GM18861 (cell line): ENCODE measurements at regions not wholly inside any gene's neighbourhood (a gene's known extent, or its start where the extent isn't known, plus 50 kb on each side); places are given as distances from the start of the nearest gene placed in this dataset.

ENCODE experiments used
- ATAC-seq: cut with Tn5 transposase; IDR thresholded peaks from one replicate; pipeline ENCODE4 v1.9.1; 2021; ENCODE audit not compliant: unreplicated experiment

DNA sequence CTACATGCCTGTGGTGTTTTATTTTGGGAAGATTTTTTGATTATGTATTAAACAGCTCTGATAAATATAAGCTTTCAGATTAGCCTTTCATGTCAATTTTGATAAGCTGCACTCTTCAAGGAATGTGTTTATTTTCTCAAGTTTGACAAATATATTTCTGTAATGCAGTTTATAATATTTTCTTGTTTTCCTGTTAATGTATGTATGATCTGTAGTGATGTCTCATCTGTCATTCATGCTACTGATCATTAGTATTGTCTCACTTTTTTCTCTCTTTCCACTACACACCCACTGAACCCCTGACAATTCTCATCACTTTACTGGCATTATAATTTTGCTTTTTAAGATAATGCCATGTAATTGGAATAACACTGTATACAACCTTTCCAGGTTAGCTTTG is 100.9 kb downstream of the TMEM18 start:
- ATAC-seq = no peak

GRCh38 chr2:575727-576236 is 101.4 kb downstream of the TMEM18 start:
- no peak for ATAC-seq

DNA sequence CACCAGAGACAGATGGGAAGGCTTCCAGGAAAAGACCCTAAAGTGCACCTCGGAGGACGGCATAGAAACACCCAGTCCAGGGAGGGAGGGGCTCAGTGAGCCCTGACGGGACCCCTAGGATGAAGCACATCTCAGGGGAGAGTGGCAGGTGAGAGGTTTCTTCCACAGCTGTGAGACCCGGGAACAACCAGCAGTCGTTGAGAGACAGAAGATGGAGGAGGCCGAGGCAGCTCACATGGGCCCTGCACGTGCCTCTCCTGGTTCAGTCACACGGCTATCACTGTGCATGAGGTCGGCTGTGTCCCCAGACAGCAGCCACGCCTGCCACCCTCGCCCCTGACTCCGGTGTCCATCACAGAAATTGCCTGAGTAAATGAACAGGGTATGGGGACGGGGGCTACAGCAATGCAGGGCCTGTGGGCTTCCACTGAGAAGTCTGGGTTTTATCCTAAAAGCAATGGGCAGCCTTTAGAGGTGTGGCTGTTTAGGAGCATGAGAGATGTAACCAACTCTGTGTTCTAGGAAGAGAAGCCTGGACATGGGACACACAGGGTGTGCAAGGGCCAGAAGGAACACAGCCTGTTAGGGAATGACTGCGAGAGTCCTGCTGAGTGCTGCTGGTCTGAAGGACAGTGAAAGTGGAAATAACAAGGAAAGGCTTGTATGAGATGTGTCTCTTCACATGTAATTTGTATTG is 102.0 kb downstream of the TMEM18 start:
- no peak for ATAC-seq

- no peak for ATAC-seq
These were observed 103.3 kb downstream of the TMEM18 start for GRCh38 chr2:573805-574392.

DNA sequence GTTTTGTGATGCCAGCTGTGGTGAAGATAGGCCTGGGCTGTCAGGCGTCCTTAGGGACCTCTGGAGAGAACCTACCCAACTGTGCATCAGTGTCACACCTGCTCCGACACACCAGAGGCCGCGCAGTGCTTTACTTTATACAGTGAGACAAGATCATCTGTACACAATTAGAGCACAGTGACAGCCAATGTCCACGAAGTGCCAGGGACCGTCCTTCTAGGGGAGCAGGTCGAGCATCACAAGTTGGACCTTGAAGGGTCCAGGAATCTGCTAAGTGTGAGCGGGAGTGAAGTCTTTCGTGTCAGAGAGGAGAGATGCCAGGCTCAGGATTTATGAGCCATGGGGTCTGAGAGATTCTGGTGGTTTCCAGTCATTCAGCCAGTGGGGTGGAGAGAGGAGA is 104.2 kb downstream of the TMEM18 start:
- ATAC-seq = no peak

DNA sequence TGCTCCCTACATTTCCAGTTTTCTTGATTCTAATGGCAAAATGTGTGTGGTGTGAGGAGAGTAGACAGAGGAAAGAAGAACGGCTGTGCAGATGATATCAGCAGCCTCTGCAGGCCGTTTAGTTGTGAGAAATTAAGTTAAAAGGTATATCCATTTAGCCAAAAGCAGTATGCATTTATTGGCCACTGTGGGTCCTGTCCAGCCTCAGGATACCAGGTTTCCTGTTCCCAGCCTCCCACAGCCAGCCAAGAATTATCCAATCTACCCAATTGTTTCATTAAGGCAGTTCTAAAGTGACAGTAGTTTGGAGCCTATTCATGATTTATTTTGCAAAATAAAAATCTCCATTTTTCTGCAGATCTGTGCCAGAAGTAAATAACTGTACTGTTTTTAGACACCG is 107.5 kb downstream of the TMEM18 start:
- ATAC-seq = no peak

GRCh38 chr2:568639-569235 is 108.5 kb downstream of the TMEM18 start:
- no peak for ATAC-seq

DNA sequence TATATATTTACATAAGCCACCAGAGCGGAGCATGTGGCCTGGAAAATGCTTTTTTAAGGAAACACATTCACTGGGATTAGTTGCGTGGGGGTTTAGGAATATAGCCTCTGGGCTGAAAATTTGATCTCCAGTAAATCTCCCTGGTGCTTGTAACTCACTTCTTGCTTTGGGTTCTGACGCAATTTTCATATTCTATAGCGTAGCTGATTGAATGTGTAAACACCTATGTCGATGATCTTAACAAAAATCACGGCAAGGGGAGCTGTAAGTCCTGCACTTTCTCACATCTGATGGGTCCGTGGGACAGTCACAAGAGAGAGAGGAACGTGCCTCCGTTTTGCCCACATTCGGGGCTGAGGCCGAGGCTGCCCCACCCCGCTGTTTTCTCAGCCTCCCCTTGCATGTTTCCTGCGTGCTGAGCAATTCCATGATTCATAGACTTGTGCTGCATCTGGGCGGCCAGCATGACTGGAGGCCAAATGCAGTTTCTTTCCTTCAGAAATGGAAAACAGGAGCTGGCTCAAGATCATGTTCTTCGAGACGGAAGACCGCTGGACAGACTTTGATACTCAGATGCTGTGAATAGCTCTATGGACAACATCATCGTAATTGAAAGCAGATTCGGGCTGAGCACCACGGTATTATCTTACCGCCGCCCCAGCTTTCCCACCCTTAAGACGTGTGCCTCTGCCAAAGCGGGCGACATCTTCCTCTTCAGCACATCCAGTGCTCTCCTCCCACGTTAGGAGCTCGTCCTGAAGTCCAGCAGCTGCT is 109.2 kb downstream of the TMEM18 start:
- no peak for ATAC-seq

GRCh38 chr2:567496-567864 is 109.7 kb downstream of the TMEM18 start:
- ATAC-seq = no peak

DNA sequence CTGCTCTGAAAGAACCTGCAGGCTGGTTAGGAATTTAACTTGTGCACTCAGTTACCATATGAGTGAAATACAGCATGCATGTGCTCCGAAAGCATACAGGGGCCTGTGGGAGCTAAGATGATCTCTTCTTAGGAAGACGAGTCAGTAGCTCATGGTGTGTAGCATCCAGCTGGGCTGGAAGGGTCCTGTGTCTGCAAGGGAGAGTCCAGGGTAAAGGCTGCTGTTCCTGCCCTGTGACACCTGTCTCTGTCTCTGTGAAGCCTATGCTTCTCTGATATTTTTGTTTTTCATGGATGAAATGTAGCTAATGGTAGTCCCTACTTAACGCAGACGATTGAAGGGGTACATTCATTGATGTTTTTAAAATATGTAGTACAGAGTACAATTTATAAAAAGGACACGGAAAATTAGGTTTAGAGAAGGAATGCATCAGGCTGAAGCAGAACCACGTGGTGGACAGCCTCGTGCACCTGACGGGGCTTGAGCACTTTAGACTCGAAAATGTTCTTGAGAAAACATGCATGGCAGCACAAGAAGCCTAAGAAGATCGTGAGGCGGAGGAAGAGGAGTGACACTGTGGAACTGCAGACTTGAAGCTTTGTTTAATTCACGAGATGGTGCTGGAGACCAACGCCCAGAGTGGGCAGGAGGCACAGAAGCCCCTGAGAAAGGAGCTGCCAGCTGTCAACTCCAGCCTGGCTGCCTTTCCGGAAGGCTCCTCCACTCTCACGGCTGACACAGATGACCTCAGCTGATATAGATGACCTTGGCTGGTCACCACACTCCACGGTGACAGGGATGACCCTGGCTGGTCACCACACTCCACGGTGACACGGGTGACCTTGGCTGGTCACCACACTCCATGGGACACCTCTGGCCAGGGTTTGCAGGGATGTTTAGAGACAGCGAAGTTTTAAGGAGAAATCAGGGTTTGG is 110.6 kb downstream of the TMEM18 start:
- ATAC-seq = no peak

DNA sequence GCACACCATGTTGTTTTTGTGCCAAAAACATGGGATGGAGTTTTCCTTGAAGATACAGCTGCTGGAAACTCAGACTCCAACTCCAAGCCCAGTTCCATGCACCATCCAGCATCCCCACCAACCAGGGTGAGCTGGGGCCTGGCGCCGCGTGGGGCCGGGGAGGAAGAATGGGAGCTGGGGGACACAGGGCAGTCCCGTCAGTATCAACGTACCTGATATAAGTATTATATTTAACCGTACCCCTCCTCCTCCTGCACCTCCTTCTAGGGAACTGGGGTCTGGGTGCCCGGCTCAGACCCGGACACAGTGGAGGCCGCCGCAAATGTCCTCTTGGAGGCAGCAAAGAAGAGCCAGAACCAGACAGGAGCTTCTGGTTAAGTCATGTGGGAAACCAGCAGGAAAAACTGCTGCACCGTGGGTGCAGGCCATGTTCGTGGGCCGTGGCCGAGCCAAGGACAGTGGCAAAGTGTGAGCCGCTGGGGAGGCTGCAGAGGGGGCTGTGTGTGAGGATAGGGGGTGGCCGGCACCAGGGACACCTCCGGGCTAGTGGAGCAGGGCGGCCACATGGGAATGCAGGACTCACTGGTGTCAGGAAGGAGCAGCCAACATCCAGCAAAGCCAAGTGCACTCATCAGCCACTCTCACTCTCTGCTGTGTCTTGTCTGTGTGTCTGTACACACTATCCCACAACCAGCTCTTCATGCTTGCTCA is 112.6 kb downstream of the TMEM18 start:
- no peak for ATAC-seq

- no peak for ATAC-seq
These were observed 113.7 kb downstream of the TMEM18 start for GRCh38 chr2:563512-563911.

- no peak for ATAC-seq
These were observed 114.5 kb downstream of the TMEM18 start for GRCh38 chr2:562391-563364.

- no peak for ATAC-seq
These were observed 118.3 kb downstream of the TMEM18 start for GRCh38 chr2:558879-559278.

- no peak for ATAC-seq
These were observed 118.9 kb downstream of the TMEM18 start for GRCh38 chr2:558302-558642.

GRCh38 chr2:557635-558301 is 119.4 kb downstream of the TMEM18 start:
- ATAC-seq = no peak

GRCh38 chr2:556485-556884 is 120.7 kb downstream of the TMEM18 start:
- no peak for ATAC-seq

DNA sequence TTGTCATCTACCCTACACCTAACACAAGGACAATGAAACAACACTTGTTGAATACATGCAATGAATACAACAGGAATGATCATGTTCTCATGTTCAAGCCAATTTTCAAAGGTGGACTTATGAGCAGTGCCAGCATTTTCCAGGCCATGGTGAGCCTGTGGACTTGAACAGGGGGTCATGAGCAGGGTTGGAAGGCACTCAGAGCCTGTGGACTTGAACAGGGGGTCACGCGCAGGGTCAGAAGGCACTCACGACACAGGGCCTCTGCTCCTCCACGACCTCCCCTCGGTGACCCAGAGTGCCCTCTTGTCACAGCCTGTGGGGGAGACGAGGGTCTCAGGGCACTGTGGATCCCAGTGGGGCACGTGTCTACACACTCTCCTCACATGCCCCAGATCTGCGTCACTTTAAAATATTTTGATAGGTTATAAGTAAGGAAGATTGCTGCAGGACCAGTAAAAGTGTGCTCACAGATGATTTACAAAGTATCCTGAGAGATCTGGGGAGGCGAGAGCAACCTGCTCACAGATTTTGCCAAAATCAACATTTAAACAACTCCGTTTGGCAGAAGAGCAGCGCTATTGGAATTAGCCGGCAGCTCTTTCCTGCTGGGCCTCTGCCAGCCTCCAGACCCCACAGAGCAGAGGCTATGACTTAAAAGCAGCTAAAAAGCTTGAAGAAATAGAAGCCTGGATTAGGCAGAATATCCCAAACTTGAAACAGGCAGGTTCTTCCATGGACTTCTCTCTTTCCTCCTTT is 121.9 kb downstream of the TMEM18 start:
- no peak for ATAC-seq
